Activated CD4-positive, alpha-beta T cell treated with anti-CD3 and anti-CD28 coated beads, Interleukin-2, amount 10 ng/mL, durations not matched to agents 7 days and 5 days (primary cell): ENCODE measurements at regions not wholly inside any gene's neighbourhood (a gene's known extent, or its start where the extent isn't known, plus 50 kb on each side); places are given as distances from the start of the nearest gene placed in this dataset. TPM values are rescaled to one million over a fixed set of nuclear protein-coding genes. Genes with fewer than 3 reads are reported as not detected.
"Not testable (repeated sequence)": the region's sequence is repeated elsewhere in the genome, so short reads cannot be mapped to it uniquely, and the experiment has no call there.

ENCODE experiments used
- CTCF ChIA-PET: fragments of 350-600 bp; sonication (Branson Sonifier 250); formaldehyde crosslinking; loops from one replicate; lab custom pipeline; 2021; ENCODE audit warnings: antibody characterized with exemption; lab: Charles Lee
- POLR2A ChIA-PET: fragments of 350-600 bp; sonication (Branson Sonifier 250); formaldehyde crosslinking; loops from one replicate; lab custom pipeline; 2021; ENCODE audit warnings: antibody characterized with exemption; lab: Charles Lee
- DNase-seq: peaks from one replicate; pipeline ENCODE4 v3.0.0-alpha.2; 2020
- H3K27ac Mint-ChIP-seq: one replicate; pipeline ENCODE4 v1.8.0; 2021; ENCODE audit warnings: mild to moderate bottlenecking, moderate library complexity, mixed read lengths
- H3K27me3 Mint-ChIP-seq: one replicate; pipeline ENCODE4 v1.8.0; 2021; ENCODE audit warnings: mixed read lengths
- H3K36me3 Mint-ChIP-seq: one replicate; pipeline ENCODE4 v1.8.0; 2021; ENCODE audit warnings: low read depth, mixed read lengths
- H3K4me1 Mint-ChIP-seq: one replicate; pipeline ENCODE4 v1.8.0; 2021; ENCODE audit warnings: mixed read lengths
- H3K4me3 Mint-ChIP-seq: one replicate; pipeline ENCODE4 v1.8.0; 2021; ENCODE audit warnings: mild to moderate bottlenecking, moderate library complexity, mixed read lengths
- H3K9me3 Mint-ChIP-seq: one replicate; pipeline ENCODE4 v1.8.0; 2021; ENCODE audit warnings: mixed read lengths
- microRNA-seq: library from miRNA; unstranded; fragments of <30 nt; microRNA quantifications from one replicate; pipeline ENCODE4 v1.2.0, GENCODE V29; 2021; ENCODE audit warnings: borderline microRNAs expressed, borderline replicate concordance

DNA sequence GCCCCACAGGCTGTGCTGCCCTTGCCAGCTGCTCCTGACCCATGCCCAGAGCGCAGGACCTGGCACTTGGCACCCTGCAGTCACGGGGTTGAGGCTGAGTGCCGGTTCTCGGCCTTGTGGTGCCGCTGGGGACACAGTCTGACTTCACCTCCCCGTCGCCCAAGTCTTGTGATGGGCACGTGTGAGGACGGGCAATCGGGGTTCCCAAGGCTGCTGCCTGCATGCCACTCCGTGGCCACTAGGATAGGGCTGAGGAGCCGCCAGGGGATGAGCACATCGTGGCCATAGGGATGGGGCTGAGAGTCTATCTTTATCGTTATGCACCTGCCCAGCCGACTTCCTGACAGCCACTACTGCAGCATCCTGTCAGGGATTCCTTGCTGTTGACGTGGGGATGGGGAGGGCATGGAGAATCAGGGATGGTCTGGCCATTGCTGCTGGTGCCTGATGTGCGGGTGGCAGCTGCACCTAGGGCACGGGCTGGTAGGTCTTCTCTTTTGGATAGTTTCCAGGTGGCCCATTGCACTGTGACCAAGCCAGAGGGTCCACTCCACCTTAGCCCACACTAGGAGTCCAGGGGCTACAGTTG is 243.5 kb downstream of the FOXD4L6 start:
- H3K4me3 Mint-ChIP-seq, H3K27me3 Mint-ChIP-seq, POLR2A ChIA-PET, H3K27ac Mint-ChIP-seq, H3K36me3 Mint-ChIP-seq, CTCF ChIA-PET, H3K4me1 Mint-ChIP-seq, DNase-seq: not testable (repeated sequence)
- peaks cover 67% of the 10 kb centered on the region for H3K9me3 Mint-ChIP-seq

DNA sequence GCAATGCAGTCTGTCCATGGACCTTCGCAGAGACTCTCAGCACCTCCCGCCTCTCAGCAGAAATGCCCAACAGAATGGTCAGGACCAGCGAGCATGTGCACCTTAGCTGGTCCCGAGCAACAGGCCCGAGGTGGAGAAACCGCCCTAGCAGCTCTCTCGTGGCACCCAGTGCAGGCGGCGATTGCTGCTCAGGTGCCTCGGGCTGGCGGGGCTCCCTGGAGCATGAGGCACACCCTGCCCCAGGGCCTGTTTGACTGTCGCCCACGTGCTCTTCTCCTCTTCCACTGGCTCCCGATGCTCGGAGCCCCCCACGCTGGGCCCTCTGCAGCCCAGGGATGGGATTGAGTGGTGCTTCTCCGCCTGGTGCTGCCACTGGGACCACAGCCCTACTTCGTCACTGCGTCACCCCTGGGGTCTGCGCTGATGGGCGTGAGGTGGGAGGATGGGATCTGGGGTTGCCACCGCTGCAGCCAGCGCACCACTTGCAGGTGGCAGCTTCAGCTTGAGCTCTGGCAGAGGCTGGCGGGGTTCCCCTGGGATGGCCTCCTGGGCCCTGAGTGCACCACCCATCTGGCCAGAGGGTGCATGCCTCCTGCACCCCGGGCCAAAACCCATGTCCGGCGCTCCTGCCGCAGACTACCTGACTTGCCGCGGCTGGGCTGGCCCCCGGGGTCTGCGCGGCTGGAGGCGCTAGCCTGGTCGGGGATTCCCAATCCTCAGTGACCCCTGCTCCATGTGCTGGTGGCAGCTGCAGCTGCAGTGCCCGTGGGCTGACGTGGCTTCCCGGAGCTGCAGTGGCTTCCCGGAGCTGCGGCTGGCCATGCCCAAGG is 244.2 kb downstream of the FOXD4L6 start:
- peaks cover 71% of the 10 kb centered on the region for H3K9me3 Mint-ChIP-seq
- no peak overlapping the region for H3K27ac Mint-ChIP-seq
- no peak for DNase-seq
- H3K36me3 Mint-ChIP-seq, result no peaks in the 10 kb centered on the region
- no peaks in the 10 kb centered on the region for H3K27me3 Mint-ChIP-seq
- CTCF ChIA-PET, result no interaction called here
- POLR2A ChIA-PET, result no interaction called here
- H3K4me1 Mint-ChIP-seq, result no peaks in the 10 kb centered on the region
- no peak overlapping the region for H3K4me3 Mint-ChIP-seq

GRCh38 chr9:40883423-40884071 is 244.9 kb downstream of the FOXD4L6 start:
- H3K27ac Mint-ChIP-seq, H3K36me3 Mint-ChIP-seq, H3K27me3 Mint-ChIP-seq, H3K4me1 Mint-ChIP-seq, POLR2A ChIA-PET, H3K4me3 Mint-ChIP-seq, CTCF ChIA-PET, DNase-seq: not testable (repeated sequence)
- H3K9me3 Mint-ChIP-seq, result peaks cover 69% of the 10 kb centered on the region

- peaks cover 42% of the 10 kb centered on the region for H3K9me3 Mint-ChIP-seq
- H3K36me3 Mint-ChIP-seq, result not testable (repeated sequence)
Measured at GRCh38 chr9:40873753-40874295, 254.7 kb downstream of the FOXD4L6 start.

DNA sequence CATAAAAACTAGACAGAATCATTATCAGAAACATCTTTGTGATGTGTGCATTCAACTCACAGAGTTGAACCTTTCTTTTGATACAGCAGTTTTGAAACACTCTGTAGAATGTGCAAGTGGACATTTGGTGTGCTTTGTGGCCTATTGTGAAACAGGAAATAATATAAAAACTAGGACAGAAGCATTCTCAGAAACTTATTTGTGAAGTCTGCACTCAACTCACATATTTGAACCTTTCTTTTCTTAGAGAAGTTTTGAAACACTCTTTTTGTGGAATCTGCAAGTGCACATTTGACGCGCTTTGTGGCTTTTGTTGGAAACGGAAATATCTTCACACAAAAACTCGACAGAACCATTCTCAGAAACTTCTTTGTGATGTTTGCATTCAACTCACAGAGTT is 260.0 kb downstream of the FOXD4L6 start:
- H3K36me3 Mint-ChIP-seq, result not testable (repeated sequence)

More at GRCh38 chr9:40873753-40874295, 254.7 kb downstream of the FOXD4L6 start:
- CTCF ChIA-PET, POLR2A ChIA-PET, H3K4me3 Mint-ChIP-seq, H3K27ac Mint-ChIP-seq, DNase-seq, H3K27me3 Mint-ChIP-seq, H3K4me1 Mint-ChIP-seq: not testable (repeated sequence)

More for the DNA sequence above, 260.0 kb downstream of the FOXD4L6 start:
- CTCF ChIA-PET, H3K4me1 Mint-ChIP-seq, DNase-seq, H3K27me3 Mint-ChIP-seq, H3K4me3 Mint-ChIP-seq, H3K27ac Mint-ChIP-seq, POLR2A ChIA-PET: not testable (repeated sequence)
- H3K9me3 Mint-ChIP-seq, result peaks cover 40% of the 10 kb centered on the region

Small RNA genes lying in the stretch of these regions (microRNA-seq; reads per million reads assigned to microRNA genes)
- gene MIR1299, result not detected
